ENCODE measurements at regions not wholly inside any gene's neighbourhood (a gene's known extent, or its start where the extent isn't known, plus 50 kb on each side); places are given as distances from the start of the nearest gene placed in this dataset.

GRCh38 chr17:34709158-34709754, 129.9 kb downstream of the TMEM132E start:
- no peak overlapping the region for H3K9ac ChIP-seq (ENCODE audit: low read depth in 2 of 2, low read length in 2 of 2)
- no peaks in the 10 kb centered on the region for H3K36me3 ChIP-seq
- no peaks in the 10 kb centered on the region for H3K27me3 ChIP-seq
- intact Hi-C loops (cut with DNase I) = no loop called here
- no peak for TF ChIP-seq CTCF (IDR thresholded peaks at IDR 0.05)
- no peak overlapping the region for H3K4me3 ChIP-seq
- no peak overlapping the region for H3K27ac ChIP-seq
- DNase-seq = no peak
- no peaks in the 10 kb centered on the region for H3K4me1 ChIP-seq
- no peaks in the 10 kb centered on the region for H3K9me3 ChIP-seq

GRCh38 chr17:34706029-34706428, 126.6 kb downstream of the TMEM132E start:
- intact Hi-C loops (cut with DNase I) = no loop called here
- Histone ChIP-seq H3K9me3 (no peaks in the 10 kb centered on the region), H3K4me3 (no peak overlapping the region), H3K27me3 (no peaks in the 10 kb centered on the region), H3K36me3 (no peaks in the 10 kb centered on the region), H3K9ac (ENCODE audit: low read depth in 2 of 2, low read length in 2 of 2) (no peak overlapping the region), H3K27ac (no peak overlapping the region), H3K4me1 (no peaks in the 10 kb centered on the region)
- no peak for TF ChIP-seq CTCF (IDR thresholded peaks at IDR 0.05)
- no peak for DNase-seq

GRCh38 chr17:34703533-34703932, 124.2 kb downstream of the TMEM132E start:
- DNase-seq = peak; percentile 37

GRCh38 chr17:34699181-34699580, 119.8 kb downstream of the TMEM132E start:
- Histone ChIP-seq H3K36me3 (no peaks in the 10 kb centered on the region), H3K27ac (no peak overlapping the region), H3K27me3 (no peaks in the 10 kb centered on the region), H3K9ac (ENCODE audit: low read depth in 2 of 2, low read length in 2 of 2) (no peak overlapping the region), H3K9me3 (no peaks in the 10 kb centered on the region), H3K4me1 (no peaks in the 10 kb centered on the region), H3K4me3 (no peak overlapping the region)
- intact Hi-C loops (cut with DNase I) = no loop called here
- TF ChIP-seq CTCF (IDR thresholded peaks at IDR 0.05) = no peak
- no peak for DNase-seq

More at GRCh38 chr17:34703533-34703932, 124.2 kb downstream of the TMEM132E start:
- H3K9ac ChIP-seq (ENCODE audit: low read depth in 2 of 2, low read length in 2 of 2) = no peak overlapping the region
- no peak overlapping the region for H3K4me3 ChIP-seq
- TF ChIP-seq CTCF (IDR thresholded peaks at IDR 0.05) = no peak
- H3K36me3 ChIP-seq = no peaks in the 10 kb centered on the region
- no peaks in the 10 kb centered on the region for H3K9me3 ChIP-seq
- no peak overlapping the region for H3K27ac ChIP-seq
- intact Hi-C loops (cut with DNase I) = no loop called here
- H3K4me1 ChIP-seq = no peaks in the 10 kb centered on the region
- H3K27me3 ChIP-seq = no peaks in the 10 kb centered on the region

GRCh38 chr17:34692920-34693319, 113.5 kb downstream of the TMEM132E start:
- H3K9me3 ChIP-seq = no peaks in the 10 kb centered on the region
- TF ChIP-seq CTCF (IDR thresholded peaks at IDR 0.05) = no peak
- intact Hi-C loops (cut with DNase I) = no loop called here
- H3K36me3 ChIP-seq = no peaks in the 10 kb centered on the region
- no peaks in the 10 kb centered on the region for H3K27me3 ChIP-seq
- no peak overlapping the region for H3K4me3 ChIP-seq
- H3K9ac ChIP-seq (ENCODE audit: low read depth in 2 of 2, low read length in 2 of 2) = no peak overlapping the region
- H3K27ac ChIP-seq = no peak overlapping the region
- H3K4me1 ChIP-seq = no peaks in the 10 kb centered on the region
- DNase-seq = no peak

Measured in colonic mucosa (tissue), 4 donors.